ENCODE measurements at regions not wholly inside any gene's neighbourhood (a gene's known extent, or its start where the extent isn't known, plus 50 kb on each side); places are given as distances from the start of the nearest gene placed in this dataset.

DNA sequence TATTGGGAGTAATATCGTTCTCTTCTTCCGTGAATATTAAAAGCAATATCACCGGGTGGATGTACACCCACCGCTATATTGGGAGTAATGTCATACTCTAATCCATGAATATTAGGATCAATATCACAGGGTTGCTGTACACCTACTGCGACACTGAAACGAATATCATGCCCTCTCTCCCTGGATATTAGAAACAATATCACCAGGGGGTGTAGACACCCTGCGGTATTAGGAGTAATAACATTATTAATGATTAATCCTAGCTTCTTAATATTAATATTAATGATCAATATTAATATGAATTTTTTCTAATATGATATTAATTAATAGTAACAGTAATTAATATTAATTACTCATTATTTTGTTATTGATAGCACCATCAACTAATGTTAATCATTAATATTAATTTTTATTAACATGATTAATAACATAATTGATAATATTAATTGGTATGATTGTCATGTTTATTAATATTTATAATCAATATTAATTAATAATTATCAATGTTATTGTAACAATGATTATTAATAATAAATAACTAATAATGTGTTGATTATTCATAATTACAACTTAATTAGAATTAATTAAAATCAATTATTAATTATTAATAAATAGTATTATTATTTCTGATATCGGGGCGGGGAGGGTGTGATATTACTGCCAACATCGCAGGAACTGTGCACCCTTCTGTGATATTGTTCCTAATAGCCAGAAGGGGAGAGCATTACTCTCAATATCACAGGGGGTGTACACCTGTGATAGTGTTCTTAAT, 121.3 kb upstream of the C1GALT1 start:
- ATAC-seq = no peak
- TF ChIP-seq, protein P1, sequence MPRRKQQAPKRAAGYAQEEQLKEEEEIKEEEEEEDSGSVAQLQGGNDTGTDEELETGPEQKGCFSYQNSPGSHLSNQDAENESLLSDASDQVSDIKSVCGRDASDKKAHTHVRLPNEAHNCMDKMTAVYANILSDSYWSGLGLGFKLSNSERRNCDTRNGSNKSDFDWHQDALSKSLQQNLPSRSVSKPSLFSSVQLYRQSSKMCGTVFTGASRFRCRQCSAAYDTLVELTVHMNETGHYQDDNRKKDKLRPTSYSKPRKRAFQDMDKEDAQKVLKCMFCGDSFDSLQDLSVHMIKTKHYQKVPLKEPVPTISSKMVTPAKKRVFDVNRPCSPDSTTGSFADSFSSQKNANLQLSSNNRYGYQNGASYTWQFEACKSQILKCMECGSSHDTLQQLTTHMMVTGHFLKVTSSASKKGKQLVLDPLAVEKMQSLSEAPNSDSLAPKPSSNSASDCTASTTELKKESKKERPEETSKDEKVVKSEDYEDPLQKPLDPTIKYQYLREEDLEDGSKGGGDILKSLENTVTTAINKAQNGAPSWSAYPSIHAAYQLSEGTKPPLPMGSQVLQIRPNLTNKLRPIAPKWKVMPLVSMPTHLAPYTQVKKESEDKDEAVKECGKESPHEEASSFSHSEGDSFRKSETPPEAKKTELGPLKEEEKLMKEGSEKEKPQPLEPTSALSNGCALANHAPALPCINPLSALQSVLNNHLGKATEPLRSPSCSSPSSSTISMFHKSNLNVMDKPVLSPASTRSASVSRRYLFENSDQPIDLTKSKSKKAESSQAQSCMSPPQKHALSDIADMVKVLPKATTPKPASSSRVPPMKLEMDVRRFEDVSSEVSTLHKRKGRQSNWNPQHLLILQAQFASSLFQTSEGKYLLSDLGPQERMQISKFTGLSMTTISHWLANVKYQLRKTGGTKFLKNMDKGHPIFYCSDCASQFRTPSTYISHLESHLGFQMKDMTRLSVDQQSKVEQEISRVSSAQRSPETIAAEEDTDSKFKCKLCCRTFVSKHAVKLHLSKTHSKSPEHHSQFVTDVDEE (CRISPR knock-in tag; IDR thresholded peaks at IDR 0.05) = no peak
- no peak for TF ChIP-seq RARB (CRISPR knock-in tag; IDR thresholded peaks at IDR 0.05)
- no peak for TF ChIP-seq CSDC2 (CRISPR knock-in tag; IDR thresholded peaks at IDR 0.05)
- TF ChIP-seq ZNF565 (CRISPR knock-in tag; conservative IDR thresholded peaks at IDR 0.05; ENCODE audit: low read depth) = no peak
- TF ChIP-seq SNAI2 (CRISPR knock-in tag; IDR thresholded peaks at IDR 0.05) = no peak
- TF ChIP-seq, protein P2, sequence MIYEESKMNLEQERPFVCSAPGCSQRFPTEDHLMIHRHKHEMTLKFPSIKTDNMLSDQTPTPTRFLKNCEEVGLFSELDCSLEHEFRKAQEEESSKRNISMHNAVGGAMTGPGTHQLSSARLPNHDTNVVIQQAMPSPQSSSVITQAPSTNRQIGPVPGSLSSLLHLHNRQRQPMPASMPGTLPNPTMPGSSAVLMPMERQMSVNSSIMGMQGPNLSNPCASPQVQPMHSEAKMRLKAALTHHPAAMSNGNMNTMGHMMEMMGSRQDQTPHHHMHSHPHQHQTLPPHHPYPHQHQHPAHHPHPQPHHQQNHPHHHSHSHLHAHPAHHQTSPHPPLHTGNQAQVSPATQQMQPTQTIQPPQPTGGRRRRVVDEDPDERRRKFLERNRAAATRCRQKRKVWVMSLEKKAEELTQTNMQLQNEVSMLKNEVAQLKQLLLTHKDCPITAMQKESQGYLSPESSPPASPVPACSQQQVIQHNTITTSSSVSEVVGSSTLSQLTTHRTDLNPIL (CRISPR knock-in tag; IDR thresholded peaks at IDR 0.05; ENCODE audit: low read depth) = no peak
- TF ChIP-seq, protein P3, sequence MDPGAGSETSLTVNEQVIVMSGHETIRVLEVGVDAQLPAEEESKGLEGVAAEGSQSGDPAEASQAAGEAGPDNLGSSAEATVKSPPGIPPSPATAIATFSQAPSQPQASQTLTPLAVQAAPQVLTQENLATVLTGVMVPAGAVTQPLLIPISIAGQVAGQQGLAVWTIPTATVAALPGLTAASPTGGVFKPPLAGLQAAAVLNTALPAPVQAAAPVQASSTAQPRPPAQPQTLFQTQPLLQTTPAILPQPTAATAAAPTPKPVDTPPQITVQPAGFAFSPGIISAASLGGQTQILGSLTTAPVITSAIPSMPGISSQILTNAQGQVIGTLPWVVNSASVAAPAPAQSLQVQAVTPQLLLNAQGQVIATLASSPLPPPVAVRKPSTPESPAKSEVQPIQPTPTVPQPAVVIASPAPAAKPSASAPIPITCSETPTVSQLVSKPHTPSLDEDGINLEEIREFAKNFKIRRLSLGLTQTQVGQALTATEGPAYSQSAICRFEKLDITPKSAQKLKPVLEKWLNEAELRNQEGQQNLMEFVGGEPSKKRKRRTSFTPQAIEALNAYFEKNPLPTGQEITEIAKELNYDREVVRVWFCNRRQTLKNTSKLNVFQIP (CRISPR knock-in tag; IDR thresholded peaks at IDR 0.05; ENCODE audit: borderline replicate concordance, low read depth) = no peak
- no peak for TF ChIP-seq TOX (CRISPR knock-in tag; IDR thresholded peaks at IDR 0.05; ENCODE audit: borderline replicate concordance)
- no peak for TF ChIP-seq ZC3H10 (CRISPR knock-in tag; IDR thresholded peaks at IDR 0.05)

DNA sequence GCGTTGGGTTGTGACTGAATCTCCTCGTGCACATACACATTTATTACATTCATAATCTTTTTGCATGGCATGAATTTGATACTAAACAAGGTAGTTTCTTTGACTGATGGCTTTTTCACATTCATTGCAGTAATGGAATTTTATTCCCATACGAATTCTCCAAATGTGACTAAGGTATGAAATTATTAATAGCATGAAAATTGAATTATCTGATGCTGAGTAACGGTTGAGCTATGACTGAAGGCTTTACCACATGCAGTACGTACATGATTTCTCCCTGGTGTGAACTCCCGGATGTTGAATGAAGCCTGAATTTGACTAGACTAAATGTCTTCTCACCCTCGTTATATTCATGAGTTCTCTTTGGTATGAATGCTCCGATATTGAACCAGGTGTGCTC, 104.4 kb upstream of the C1GALT1 start:
- no peak for ATAC-seq
- TF ChIP-seq, protein P3 (CRISPR knock-in tag; IDR thresholded peaks at IDR 0.05; ENCODE audit: borderline replicate concordance, low read depth) = no peak
- TF ChIP-seq, protein P2 (CRISPR knock-in tag; IDR thresholded peaks at IDR 0.05; ENCODE audit: low read depth) = 0 out of 2 replicates have a peak, but pooled peaks have one; percentile 36
- TF ChIP-seq ISL1 (CRISPR knock-in tag; IDR thresholded peaks at IDR 0.05) = peak; percentile 88

DNA sequence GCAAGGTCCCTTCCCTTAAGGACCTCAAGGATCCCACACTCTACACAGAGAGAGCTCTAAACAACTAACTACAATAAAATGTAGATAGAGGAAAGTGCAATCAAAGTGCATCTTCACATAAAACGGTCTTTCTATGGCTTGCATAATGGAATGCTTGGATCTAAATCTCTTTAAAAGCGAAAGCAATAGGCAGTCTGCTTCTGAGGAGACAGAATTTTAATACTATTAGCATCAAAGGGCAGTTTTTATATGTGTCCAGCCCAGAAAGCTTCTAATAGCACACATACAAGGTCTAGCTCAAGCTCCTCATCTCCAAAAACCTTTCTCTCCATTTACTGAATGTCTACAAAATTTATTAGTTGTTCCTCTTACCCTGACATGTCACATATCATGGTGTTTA, 101.5 kb upstream of the C1GALT1 start:
- no peak for TF ChIP-seq ZC3H10 (CRISPR knock-in tag; IDR thresholded peaks at IDR 0.05)
- TF ChIP-seq SNAI2 (CRISPR knock-in tag; IDR thresholded peaks at IDR 0.05) = no peak
- TF ChIP-seq ZFP3 (CRISPR knock-in tag; IDR thresholded peaks at IDR 0.05) = no peak
- TF ChIP-seq, protein P2 (CRISPR knock-in tag; IDR thresholded peaks at IDR 0.05; ENCODE audit: low read depth) = no peak
- TF ChIP-seq BACH2 (CRISPR knock-in tag; IDR thresholded peaks at IDR 0.05; ENCODE audit: borderline replicate concordance) = no peak
- TF ChIP-seq, protein P3 (CRISPR knock-in tag; IDR thresholded peaks at IDR 0.05; ENCODE audit: borderline replicate concordance, low read depth) = no peak
- TF ChIP-seq ZNF565 (CRISPR knock-in tag; conservative IDR thresholded peaks at IDR 0.05; ENCODE audit: low read depth) = no peak
- no peak for TF ChIP-seq OSR1 (CRISPR knock-in tag; IDR thresholded peaks at IDR 0.05)
- TF ChIP-seq PPARA (CRISPR knock-in tag; IDR thresholded peaks at IDR 0.05; ENCODE audit: borderline replicate concordance) = no peak
- no peak for TF ChIP-seq ZNF8 (CRISPR knock-in tag; IDR thresholded peaks at IDR 0.05)
- TF ChIP-seq GLIS3 (CRISPR knock-in tag; IDR thresholded peaks at IDR 0.05) = no peak
- TF ChIP-seq TOX (CRISPR knock-in tag; IDR thresholded peaks at IDR 0.05; ENCODE audit: borderline replicate concordance) = no peak
- TF ChIP-seq, protein P1 (CRISPR knock-in tag; IDR thresholded peaks at IDR 0.05) = no peak
- TF ChIP-seq ESRRG (CRISPR knock-in tag; IDR thresholded peaks at IDR 0.05) = no peak
- no peak for TF ChIP-seq TCF4 (CRISPR knock-in tag; IDR thresholded peaks at IDR 0.05; ENCODE audit: borderline replicate concordance)
- ATAC-seq = no peak
